ENCODE measurements at regions not wholly inside any gene's neighbourhood (a gene's known extent, or its start where the extent isn't known, plus 50 kb on each side); places are given as distances from the start of the nearest gene placed in this dataset.
"Not testable (repeated sequence)": the region's sequence is repeated elsewhere in the genome, so short reads cannot be mapped to it uniquely, and the experiment has no call there.

- TF ChIP-seq CTCF (IDR thresholded peaks at IDR 0.05), result no peak
- no peaks in the 10 kb centered on the region for H3K36me3 ChIP-seq
- no peak overlapping the region for H3K27ac ChIP-seq
- DNase-seq (ENCODE audit: low spot score) (no peak), ATAC-seq (ENCODE audit: insufficient number of reproducible peaks, low FRiP score, low read depth) (no peak)
- H3K4me3 ChIP-seq, result no peak overlapping the region
- no peaks in the 10 kb centered on the region for H3K27me3 ChIP-seq (replicated peaks; ENCODE audit: insufficient read depth)
- no peaks in the 10 kb centered on the region for H3K4me1 ChIP-seq (ENCODE audit: control insufficient read depth in 1 of 2, low read depth in 2 of 2)
- H3K9me3 ChIP-seq, result no peaks in the 10 kb centered on the region
Measured at GRCh38 chr3:162390891-162391290, 894.3 kb downstream of the OTOL1 start.

- no peaks in the 10 kb centered on the region for H3K9me3 ChIP-seq
- no peak overlapping the region for H3K4me3 ChIP-seq
- no peak for TF ChIP-seq CTCF (IDR thresholded peaks at IDR 0.05)
- H3K27ac ChIP-seq, result no peak overlapping the region
- H3K27me3 ChIP-seq (replicated peaks; ENCODE audit: insufficient read depth), result no peaks in the 10 kb centered on the region
- ATAC-seq (ENCODE audit: insufficient number of reproducible peaks, low FRiP score, low read depth) (no peak), DNase-seq (ENCODE audit: low spot score) (no peak)
- H3K4me1 ChIP-seq (ENCODE audit: control insufficient read depth in 1 of 2, low read depth in 2 of 2), result no peaks in the 10 kb centered on the region
- no peaks in the 10 kb centered on the region for H3K36me3 ChIP-seq
Measured at GRCh38 chr3:162391301-162391700, 894.7 kb downstream of the OTOL1 start.

- Histone ChIP-seq H3K9me3 (no peaks in the 10 kb centered on the region), H3K27ac (no peak overlapping the region), H3K36me3 (no peaks in the 10 kb centered on the region), H3K4me3 (no peak overlapping the region), H3K27me3 (replicated peaks; ENCODE audit: insufficient read depth) (no peaks in the 10 kb centered on the region), H3K4me1 (ENCODE audit: control insufficient read depth in 1 of 2, low read depth in 2 of 2) (no peaks in the 10 kb centered on the region)
- DNase-seq (ENCODE audit: low spot score) (no peak), ATAC-seq (ENCODE audit: insufficient number of reproducible peaks, low FRiP score, low read depth) (no peak)
- no peak for TF ChIP-seq CTCF (IDR thresholded peaks at IDR 0.05)
Measured at GRCh38 chr3:162395496-162395895, 898.9 kb downstream of the OTOL1 start.

- Histone ChIP-seq H3K27me3 (replicated peaks; ENCODE audit: insufficient read depth) (no peaks in the 10 kb centered on the region), H3K4me3 (no peak overlapping the region), H3K9me3 (no peaks in the 10 kb centered on the region), H3K4me1 (ENCODE audit: control insufficient read depth in 1 of 2, low read depth in 2 of 2) (no peaks in the 10 kb centered on the region), H3K27ac (no peak overlapping the region), H3K36me3 (no peaks in the 10 kb centered on the region)
- ATAC-seq (ENCODE audit: insufficient number of reproducible peaks, low FRiP score, low read depth), result no peak
- no peak for DNase-seq (ENCODE audit: low spot score)
- no peak for TF ChIP-seq CTCF (IDR thresholded peaks at IDR 0.05)
Measured at GRCh38 chr3:162398554-162398953, 901.9 kb downstream of the OTOL1 start.

- DNase-seq (ENCODE audit: low spot score), result no peak
- no peak for ATAC-seq (ENCODE audit: insufficient number of reproducible peaks, low FRiP score, low read depth)
- H3K4me3 ChIP-seq, result no peak overlapping the region
Measured at GRCh38 chr3:162400697-162401096, 904.1 kb downstream of the OTOL1 start.

GRCh38 chr3:162411556-162411955, 914.9 kb downstream of the OTOL1 start:
- not testable (repeated sequence) for ATAC-seq (ENCODE audit: insufficient number of reproducible peaks, low FRiP score, low read depth); H3K27ac ChIP-seq; H3K4me3 ChIP-seq; DNase-seq (ENCODE audit: low spot score); H3K36me3 ChIP-seq; H3K9me3 ChIP-seq; H3K27me3 ChIP-seq (replicated peaks; ENCODE audit: insufficient read depth); H3K4me1 ChIP-seq (ENCODE audit: control insufficient read depth in 1 of 2, low read depth in 2 of 2)

More at GRCh38 chr3:162400697-162401096, 904.1 kb downstream of the OTOL1 start:
- no peak for TF ChIP-seq CTCF (IDR thresholded peaks at IDR 0.05)
- H3K9me3 ChIP-seq, result no peaks in the 10 kb centered on the region
- no peak overlapping the region for H3K27ac ChIP-seq
- H3K36me3 ChIP-seq, result no peaks in the 10 kb centered on the region
- no peaks in the 10 kb centered on the region for H3K4me1 ChIP-seq (ENCODE audit: control insufficient read depth in 1 of 2, low read depth in 2 of 2)
- no peaks in the 10 kb centered on the region for H3K27me3 ChIP-seq (replicated peaks; ENCODE audit: insufficient read depth)

Measured in thoracic aorta (tissue), 2 donors.